Upper lobe of left lung (tissue), 4 donors: ENCODE measurements at regions not wholly inside any gene's neighbourhood (a gene's known extent, or its start where the extent isn't known, plus 50 kb on each side); places are given as distances from the start of the nearest gene placed in this dataset.
"Not testable (repeated sequence)": the region's sequence is repeated elsewhere in the genome, so short reads cannot be mapped to it uniquely, and the experiment has no call there.

ENCODE experiments used
- CTCF ChIP-seq, 6 experiments: fragments of 450-650 bp in 4 of 6; fragments of 200-600 bp in 2 of 6; sonication (generic) in 2 of 6; IDR thresholded peaks; one replicate each; pipeline ENCODE4 v1.5.1; 2016 to 2019; ENCODE audit warnings: antibody characterized with exemption in 6 of 6
- POLR2AphosphoS5 ChIP-seq, 2 donors: sonication (generic); formaldehyde crosslinking; IDR thresholded peaks; one replicate each; pipeline ENCODE4 v1.5.1; 2017; ENCODE audit warnings: antibody characterized with exemption in 2 of 2

- TF ChIP-seq CTCF, POLR2AphosphoS5 (IDR thresholded peaks at IDR 0.05): not testable (repeated sequence)
These were observed 129.4 kb upstream of the ZNF366 start for GRCh38 chr5:72636565-72636964.
